IPS-20b (cell line): ENCODE measurements at regions not wholly inside any gene's neighbourhood (a gene's known extent, or its start where the extent isn't known, plus 50 kb on each side); places are given as distances from the start of the nearest gene placed in this dataset.
"Not testable (repeated sequence)": the region's sequence is repeated elsewhere in the genome, so short reads cannot be mapped to it uniquely, and the experiment has no call there.

ENCODE experiments used
- H3K27ac ChIP-seq: one replicate; pipeline ENCODE4 v1.5.1; 2013; ENCODE audit warnings: low read length
- H3K27me3 ChIP-seq: 2 replicates; pipeline ENCODE4 v1.6.1; 2013; ENCODE audit warnings: mild to moderate bottlenecking, low read length, inconsistent platforms; ENCODE audit not compliant: insufficient read depth
- H3K36me3 ChIP-seq: 2 replicates; pipeline ENCODE4 v1.6.1; 2013; ENCODE audit warnings: low read depth, mild to moderate bottlenecking, inconsistent platforms, low read length, moderate library complexity; ENCODE audit not compliant: insufficient read depth
- H3K4me1 ChIP-seq: 2 replicates; pipeline ENCODE4 v1.6.1; 2013; ENCODE audit warnings: mild to moderate bottlenecking, control low read depth, inconsistent platforms, low read length, moderate library complexity; ENCODE audit not compliant: insufficient read depth
- H3K4me3 ChIP-seq: 2 replicates; pipeline ENCODE4 v1.5.1; 2013; ENCODE audit warnings: mild to moderate bottlenecking, low read length, inconsistent platforms
- H3K9ac ChIP-seq: 2 replicates; pipeline ENCODE4 v1.6.1; 2013; ENCODE audit warnings: low read depth, mild to moderate bottlenecking, inconsistent platforms, low read length, moderate library complexity
- H3K9me3 ChIP-seq: 2 replicates; pipeline ENCODE4 v1.6.1; 2013; ENCODE audit warnings: mild to moderate bottlenecking, low read depth, low read length, inconsistent platforms; ENCODE audit not compliant: insufficient read depth

DNA sequence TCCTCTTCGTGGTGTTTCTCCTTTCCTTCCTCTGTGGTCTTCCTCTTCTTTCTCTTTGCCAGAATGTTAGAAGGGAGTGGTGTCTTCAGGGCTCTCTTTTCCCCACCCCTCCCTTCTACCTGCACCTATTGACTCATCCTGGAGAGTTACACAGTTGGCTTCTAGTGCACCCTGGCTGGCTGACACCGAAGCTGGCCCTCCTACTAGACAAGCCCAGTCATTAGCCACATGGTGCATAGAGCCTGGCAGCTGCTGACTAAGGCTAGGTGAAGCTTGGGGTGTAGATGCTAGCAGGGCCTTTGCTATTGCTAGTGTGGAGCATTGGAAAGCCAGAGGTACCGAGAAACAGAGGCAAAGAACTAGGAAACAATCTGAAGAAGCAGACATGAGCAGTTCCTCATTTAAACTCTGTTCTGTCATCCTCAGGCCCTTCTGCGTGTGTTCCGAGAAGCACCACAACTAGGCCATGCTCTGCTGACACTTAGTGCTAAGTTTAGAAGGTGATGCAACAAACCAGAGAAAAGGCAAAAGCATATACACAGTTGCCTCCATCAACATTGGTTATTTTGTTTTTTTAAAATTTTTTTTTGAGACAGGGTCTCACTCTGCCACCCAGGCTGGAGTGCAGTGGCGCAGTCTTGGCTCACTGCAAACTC, 213.9 kb downstream of the BAMBI start:
- no peak overlapping the region for H3K27ac ChIP-seq
- no peaks in the 10 kb centered on the region for H3K9me3 ChIP-seq
- no peak overlapping the region for H3K4me3 ChIP-seq
- no peak overlapping the region for H3K9ac ChIP-seq
- no peaks in the 10 kb centered on the region for H3K4me1 ChIP-seq
- no peaks in the 10 kb centered on the region for H3K36me3 ChIP-seq
- H3K27me3 ChIP-seq, result no peaks in the 10 kb centered on the region

DNA sequence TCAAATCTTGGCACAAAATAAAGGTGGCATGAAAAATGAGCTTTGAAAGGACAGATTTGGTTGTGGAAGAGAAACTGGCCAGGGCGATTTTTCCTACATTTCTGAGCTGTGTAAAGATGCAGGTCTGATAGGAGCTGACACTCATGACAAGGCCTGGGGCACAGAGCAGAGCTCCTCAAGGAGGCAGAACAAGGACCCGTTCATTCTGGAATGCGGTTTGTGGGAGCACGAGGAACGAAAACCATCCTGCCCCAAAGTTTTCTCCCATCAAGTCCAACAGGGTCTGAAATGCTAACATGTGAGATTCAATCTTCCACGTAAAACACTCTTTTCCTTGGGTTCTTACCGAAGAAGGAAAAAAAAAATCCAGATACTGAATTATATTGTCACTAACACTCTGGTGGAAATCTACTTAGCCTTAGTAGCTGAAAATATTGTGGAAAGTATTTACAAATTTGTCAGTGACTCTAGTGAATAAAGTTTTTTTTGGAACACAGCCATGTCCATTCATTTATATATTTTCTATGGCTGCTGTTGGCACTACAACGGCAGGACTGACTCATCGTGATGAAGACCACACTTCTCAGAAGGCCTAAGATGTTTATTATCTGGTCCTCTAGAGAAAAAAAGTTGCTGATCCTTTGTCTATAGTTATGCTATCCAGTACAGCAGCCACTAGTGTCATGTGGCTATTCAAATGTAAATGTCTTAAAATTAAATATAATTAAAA, 215.7 kb downstream of the BAMBI start:
- H3K9me3 ChIP-seq, result no peaks in the 10 kb centered on the region
- no peak overlapping the region for H3K27ac ChIP-seq
- H3K4me1 ChIP-seq, result no peaks in the 10 kb centered on the region
- no peaks in the 10 kb centered on the region for H3K36me3 ChIP-seq
- H3K9ac ChIP-seq, result no peak overlapping the region
- no peaks in the 10 kb centered on the region for H3K27me3 ChIP-seq
- H3K4me3 ChIP-seq, result no peak overlapping the region

DNA sequence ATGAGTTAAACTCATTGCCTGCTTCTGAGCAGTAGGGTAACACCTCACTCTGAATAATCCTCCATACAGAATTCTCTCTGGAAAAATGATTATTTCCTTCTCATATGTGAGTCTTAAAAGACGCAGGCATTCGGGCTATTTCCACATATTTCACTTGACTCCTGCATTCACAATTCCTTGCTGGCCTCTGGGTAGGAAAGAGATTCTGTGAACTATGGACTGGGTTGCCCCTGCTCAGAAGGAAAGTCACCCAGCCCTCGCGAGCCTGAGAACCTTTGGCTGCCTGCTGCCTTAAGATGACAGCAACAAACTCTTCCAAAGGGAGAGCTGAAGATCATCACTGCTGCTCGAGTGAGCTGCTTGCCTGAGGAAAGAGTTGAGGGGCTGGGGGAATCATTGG, 216.8 kb downstream of the BAMBI start:
- Histone ChIP-seq H3K4me3 (no peak overlapping the region), H3K36me3 (no peaks in the 10 kb centered on the region), H3K9me3 (no peaks in the 10 kb centered on the region), H3K27ac (no peak overlapping the region), H3K27me3 (no peaks in the 10 kb centered on the region), H3K9ac (no peak overlapping the region), H3K4me1 (no peaks in the 10 kb centered on the region)

GRCh38 chr10:28895671-28896070, 218.3 kb downstream of the BAMBI start:
- not testable (repeated sequence) for H3K36me3 ChIP-seq, H3K9ac ChIP-seq, H3K27ac ChIP-seq, H3K9me3 ChIP-seq, H3K4me1 ChIP-seq, H3K4me3 ChIP-seq, H3K27me3 ChIP-seq

- H3K9me3 ChIP-seq, H3K9ac ChIP-seq, H3K4me3 ChIP-seq, H3K27ac ChIP-seq, H3K4me1 ChIP-seq, H3K36me3 ChIP-seq, H3K27me3 ChIP-seq: not testable (repeated sequence)
Measured at GRCh38 chr10:28896791-28897409, 219.6 kb downstream of the BAMBI start.

- Histone ChIP-seq H3K36me3 (no peaks in the 10 kb centered on the region), H3K4me3 (no peak overlapping the region), H3K9me3 (no peaks in the 10 kb centered on the region), H3K27ac (no peak overlapping the region), H3K4me1 (no peaks in the 10 kb centered on the region), H3K9ac (no peak overlapping the region), H3K27me3 (no peaks in the 10 kb centered on the region)
Measured at GRCh38 chr10:28897617-28898464, 220.5 kb downstream of the BAMBI start.

DNA sequence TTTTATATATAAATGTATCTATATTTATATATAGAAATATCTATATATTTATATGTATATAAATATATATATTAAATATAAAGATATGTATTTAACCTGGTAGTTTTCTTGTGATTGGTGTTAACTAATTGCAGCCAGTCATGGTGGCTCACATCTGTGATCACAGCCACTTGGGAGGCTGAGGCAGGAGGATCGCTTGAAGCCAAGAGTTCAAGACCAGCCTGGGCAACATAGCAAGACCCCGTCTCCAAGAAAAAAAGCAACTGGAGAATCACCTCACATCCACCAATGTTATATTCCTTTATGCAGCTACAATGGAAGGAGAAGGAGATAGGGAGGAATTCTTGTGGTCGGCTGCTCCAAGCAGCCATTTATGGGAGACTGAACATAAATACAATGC, 224.9 kb downstream of the BAMBI start:
- H3K36me3 ChIP-seq, result no peaks in the 10 kb centered on the region
- no peak overlapping the region for H3K9ac ChIP-seq
- H3K9me3 ChIP-seq, result no peaks in the 10 kb centered on the region
- H3K4me1 ChIP-seq, result no peaks in the 10 kb centered on the region
- no peak overlapping the region for H3K27ac ChIP-seq
- H3K27me3 ChIP-seq, result no peaks in the 10 kb centered on the region
- no peak overlapping the region for H3K4me3 ChIP-seq

- no peaks in the 10 kb centered on the region for H3K4me1 ChIP-seq
Measured at GRCh38 chr10:28903063-28903462, 225.7 kb downstream of the BAMBI start.

DNA sequence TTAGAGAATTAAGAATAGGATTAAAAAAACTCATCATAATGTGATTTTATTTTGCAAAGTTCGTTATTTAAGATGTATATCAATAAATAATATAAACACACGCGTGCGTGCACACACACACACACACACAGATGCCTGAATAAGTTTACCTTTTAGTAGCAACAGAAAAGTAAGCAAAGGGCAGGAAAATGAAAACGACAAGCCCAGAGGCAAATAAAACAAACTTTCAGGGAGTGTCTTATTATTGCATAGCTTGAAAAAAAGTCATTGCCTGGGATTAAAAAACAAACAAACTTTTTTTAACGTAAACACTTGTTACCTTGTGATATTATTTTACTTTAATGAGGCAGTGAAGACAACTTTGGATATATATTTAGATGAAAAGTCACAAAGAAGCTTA, 226.4 kb downstream of the BAMBI start:
- H3K9me3 ChIP-seq, result no peaks in the 10 kb centered on the region
- no peaks in the 10 kb centered on the region for H3K27me3 ChIP-seq
- no peaks in the 10 kb centered on the region for H3K4me1 ChIP-seq
- H3K36me3 ChIP-seq, result no peaks in the 10 kb centered on the region
- H3K27ac ChIP-seq, result no peak overlapping the region
- H3K4me3 ChIP-seq, result no peak overlapping the region
- no peak overlapping the region for H3K9ac ChIP-seq

More at GRCh38 chr10:28903063-28903462, 225.7 kb downstream of the BAMBI start:
- Histone ChIP-seq H3K9ac (no peak overlapping the region), H3K9me3 (no peaks in the 10 kb centered on the region), H3K36me3 (no peaks in the 10 kb centered on the region), H3K27me3 (no peaks in the 10 kb centered on the region), H3K27ac (no peak overlapping the region), H3K4me3 (no peak overlapping the region)

GRCh38 chr10:28905371-28905770, 228.1 kb downstream of the BAMBI start:
- no peak overlapping the region for H3K27ac ChIP-seq
- no peaks in the 10 kb centered on the region for H3K27me3 ChIP-seq
- H3K4me1 ChIP-seq, result no peaks in the 10 kb centered on the region
- no peak overlapping the region for H3K4me3 ChIP-seq
- no peaks in the 10 kb centered on the region for H3K36me3 ChIP-seq
- no peaks in the 10 kb centered on the region for H3K9me3 ChIP-seq
- no peak overlapping the region for H3K9ac ChIP-seq

GRCh38 chr10:28906011-28906411, 228.7 kb downstream of the BAMBI start:
- Histone ChIP-seq H3K27ac (no peak overlapping the region), H3K4me3 (no peak overlapping the region), H3K36me3 (no peaks in the 10 kb centered on the region), H3K27me3 (no peaks in the 10 kb centered on the region), H3K9ac (no peak overlapping the region), H3K9me3 (no peaks in the 10 kb centered on the region), H3K4me1 (no peaks in the 10 kb centered on the region)
